PC-3 (cell line): ENCODE measurements at regions not wholly inside any gene's neighbourhood (a gene's known extent, or its start where the extent isn't known, plus 50 kb on each side); places are given as distances from the start of the nearest gene placed in this dataset.

ENCODE experiments used
- ATAC-seq: fragments of 200-7000 bp; cut with Tn5 transposase; 2 replicates; pipeline ENCODE4 v1.9.1; 2020; ENCODE audit warnings: mild to moderate bottlenecking, moderate library complexity
- BruUV-seq: library from RNA; stranded (reverse); fragments of 400-500 nt; replicated peaks from 2 replicates; lab custom pipeline; 2021; lab: Mats Ljungman, UMichigan
- CTCF ChIA-PET: fragments of 300-600 bp; sonication (Branson Sonifier 250); formaldehyde crosslinking; loops from one replicate; lab custom pipeline; 2022; ENCODE audit warnings: antibody characterized with exemption; lab: Charles Lee
- POLR2A ChIA-PET: fragments of 300-600 bp; sonication (Branson Sonifier 250); formaldehyde crosslinking; loops from one replicate; lab custom pipeline; 2022; ENCODE audit warnings: antibody characterized with exemption; ENCODE audit not compliant: unreplicated experiment; lab: Charles Lee
- DNase-seq: peaks from one replicate; pipeline ENCODE4 v3.0.0-alpha.2; 2015
- H2AFZ ChIP-seq: fragments of 300-600 bp; sonication (generic); 2 replicates; pipeline ENCODE4 v1.6.0; 2016; ENCODE audit warnings: antibody characterized with exemption, low read length
- H3F3A ChIP-seq: fragments of 300-600 bp; sonication (generic); one replicate; pipeline ENCODE4 v1.6.0; 2017; ENCODE audit warnings: antibody characterized with exemption, low read length, control low read depth, mild to moderate bottlenecking; ENCODE audit not compliant: unreplicated experiment
- H3K27ac ChIP-seq: fragments of 300-600 bp; sonication (generic); 2 replicates; pipeline ENCODE4 v1.5.1; 2016; ENCODE audit warnings: mild to moderate bottlenecking, low read length
- H3K27me3 ChIP-seq: fragments of 300-600 bp; sonication (generic); 2 replicates; pipeline ENCODE4 v1.6.1; 2016; ENCODE audit warnings: low read length, mixed read lengths
- H3K36me3 ChIP-seq: fragments of 300-600 bp; sonication (generic); 2 replicates; pipeline ENCODE4 v1.6.1; 2016; ENCODE audit warnings: low read depth, mixed run types, low read length, mixed read lengths
- H3K4me1 ChIP-seq: fragments of 300-600 bp; sonication (generic); 2 replicates; pipeline ENCODE4 v1.5.1; 2016; ENCODE audit warnings: low read length; ENCODE audit not compliant: insufficient read depth
- H3K4me2 ChIP-seq: fragments of 300-600 bp; sonication (generic); 2 replicates; pipeline ENCODE4 v1.6.0; 2016; ENCODE audit warnings: low read length
- H3K4me3 ChIP-seq: fragments of 300-600 bp; sonication (generic); 2 replicates; pipeline ENCODE4 v1.5.1; 2016; ENCODE audit warnings: mild to moderate bottlenecking, low read length, mixed read lengths
- H3K79me2 ChIP-seq: fragments of 300-600 bp; sonication (generic); 2 replicates; pipeline ENCODE4 v1.6.1; 2017; ENCODE audit warnings: low read length, mixed read lengths
- H3K9ac ChIP-seq: fragments of 300-600 bp; sonication (generic); 2 replicates; pipeline ENCODE4 v1.6.0; 2016; ENCODE audit warnings: mild to moderate bottlenecking, low read length
- H3K9me2 ChIP-seq: fragments of 300-600 bp; sonication (generic); replicated peaks from 2 replicates; pipeline ENCODE4 v1.6.1; 2016; ENCODE audit warnings: mixed run types, low read length, mixed read lengths
- H3K9me3 ChIP-seq: fragments of 300-600 bp; sonication (generic); 2 replicates; pipeline ENCODE4 v1.6.1; 2016; ENCODE audit warnings: low read length, mixed read lengths
- H4K20me1 ChIP-seq: fragments of 300-600 bp; sonication (generic); 2 replicates; pipeline ENCODE4 v1.6.1; 2016; ENCODE audit warnings: low read length, mixed read lengths
- EZH2 ChIP-seq: fragments of 300-600 bp; sonication (generic); IDR thresholded peaks from one replicate; pipeline ENCODE4 v1.6.1; 2017; ENCODE audit warnings: antibody characterized with exemption, mild to moderate bottlenecking, low read length; ENCODE audit not compliant: unreplicated experiment
- EZH2phosphoT487 ChIP-seq: fragments of 300-600 bp; sonication (generic); IDR thresholded peaks from 2 replicates; pipeline ENCODE4 v1.6.1; 2018; ENCODE audit warnings: mild to moderate bottlenecking, antibody characterized with exemption, low read length, borderline replicate concordance
- intact Hi-C: fragments of 100-400 bp; cut with micrococcal nuclease; formaldehyde crosslinking; loops from 2 replicates; pipeline ENCODE4 v1.9.0; 2023
- TF ChIP-seq, protein P1 (sequence below): fragments of 300-600 bp; sonication (generic); conservative IDR thresholded peaks from 2 replicates; pipeline ENCODE4 v1.5.1; 2017; ENCODE audit warnings: antibody characterized with exemption, low read depth, mild to moderate bottlenecking, low read length

DNA sequence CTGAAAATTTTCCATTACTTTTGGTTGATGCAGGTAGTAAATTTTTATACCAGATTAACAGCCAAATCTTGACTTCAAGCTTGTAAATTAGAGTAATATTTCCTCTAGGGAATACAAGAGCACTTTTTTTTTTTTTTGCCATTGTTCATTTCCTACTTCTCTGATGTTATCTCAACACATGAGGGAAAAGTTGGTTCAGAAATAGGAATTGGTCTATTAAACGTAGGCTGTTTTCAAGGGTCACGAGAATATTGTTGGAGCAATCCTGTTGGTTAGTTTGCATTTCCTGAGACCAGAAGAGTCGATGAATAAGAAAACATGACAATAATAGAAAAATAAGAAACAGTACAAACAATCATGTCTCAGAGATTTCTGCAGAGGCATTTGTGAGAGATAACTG lies 453.9 kb upstream of the CCDC179 start:
- Histone ChIP-seq H3K9me2 (no peaks in the 10 kb centered on the region), H3K79me2 (no peaks in the 10 kb centered on the region), H2AFZ (no peak overlapping the region), H3K36me3 (no peaks in the 10 kb centered on the region), H3F3A (no peaks in the 10 kb centered on the region), H3K4me3 (no peak overlapping the region), H3K27me3 (no peaks in the 10 kb centered on the region), H3K27ac (no peak overlapping the region), H3K9ac (no peak overlapping the region), H3K9me3 (no peaks in the 10 kb centered on the region), H3K4me1 (peaks cover 45% of the 10 kb centered on the region), H4K20me1 (no peaks in the 10 kb centered on the region), H3K4me2 (no peak overlapping the region)
- BruUV-seq: no TSS peak
- intact Hi-C loops: loop anchor here (10.0 kb wide), 1 partner anchor 189 kb away; no protein-coding TSS in a partner anchor
- DNase-seq: no peak
- ChIA-PET CTCF (no interaction called here), POLR2A (no interaction called here)
- ATAC-seq: no peak
- no peak for TF ChIP-seq EZH2

DNA sequence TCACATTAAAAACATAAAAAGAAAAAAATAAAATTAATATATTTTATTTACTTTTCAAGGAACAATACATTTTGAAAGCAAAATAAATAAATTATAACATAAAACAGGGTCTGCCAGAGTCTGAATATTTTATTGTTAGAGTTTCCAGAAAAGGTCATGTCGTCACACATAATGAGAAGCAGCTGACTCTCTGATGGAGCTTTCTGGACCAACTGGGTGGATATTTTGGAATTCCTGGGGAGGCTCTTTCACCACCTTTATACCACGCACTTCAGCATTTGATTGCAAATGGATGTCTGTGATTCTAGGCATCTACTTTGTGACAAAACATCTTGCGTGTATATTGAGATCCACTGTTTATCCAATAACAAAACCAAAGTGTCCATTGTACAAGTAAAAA lies 455.0 kb upstream of the CCDC179 start:
- CTCF ChIA-PET: no interaction called here
- TF ChIP-seq EZH2 (no peak), EZH2phosphoT487 (no peak)
- TF ChIP-seq, protein P1, sequence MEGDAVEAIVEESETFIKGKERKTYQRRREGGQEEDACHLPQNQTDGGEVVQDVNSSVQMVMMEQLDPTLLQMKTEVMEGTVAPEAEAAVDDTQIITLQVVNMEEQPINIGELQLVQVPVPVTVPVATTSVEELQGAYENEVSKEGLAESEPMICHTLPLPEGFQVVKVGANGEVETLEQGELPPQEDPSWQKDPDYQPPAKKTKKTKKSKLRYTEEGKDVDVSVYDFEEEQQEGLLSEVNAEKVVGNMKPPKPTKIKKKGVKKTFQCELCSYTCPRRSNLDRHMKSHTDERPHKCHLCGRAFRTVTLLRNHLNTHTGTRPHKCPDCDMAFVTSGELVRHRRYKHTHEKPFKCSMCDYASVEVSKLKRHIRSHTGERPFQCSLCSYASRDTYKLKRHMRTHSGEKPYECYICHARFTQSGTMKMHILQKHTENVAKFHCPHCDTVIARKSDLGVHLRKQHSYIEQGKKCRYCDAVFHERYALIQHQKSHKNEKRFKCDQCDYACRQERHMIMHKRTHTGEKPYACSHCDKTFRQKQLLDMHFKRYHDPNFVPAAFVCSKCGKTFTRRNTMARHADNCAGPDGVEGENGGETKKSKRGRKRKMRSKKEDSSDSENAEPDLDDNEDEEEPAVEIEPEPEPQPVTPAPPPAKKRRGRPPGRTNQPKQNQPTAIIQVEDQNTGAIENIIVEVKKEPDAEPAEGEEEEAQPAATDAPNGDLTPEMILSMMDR: no peak
- POLR2A ChIA-PET: no interaction called here
- Histone ChIP-seq H4K20me1 (no peaks in the 10 kb centered on the region), H3K4me1 (peaks cover 49% of the 10 kb centered on the region), H3K36me3 (no peaks in the 10 kb centered on the region), H3F3A (no peaks in the 10 kb centered on the region), H3K9me2 (no peaks in the 10 kb centered on the region), H3K9me3 (no peaks in the 10 kb centered on the region), H3K27me3 (no peaks in the 10 kb centered on the region), H2AFZ (no peak overlapping the region), H3K9ac (no peak overlapping the region), H3K79me2 (no peaks in the 10 kb centered on the region), H3K27ac (no peak overlapping the region), H3K4me3 (no peak overlapping the region), H3K4me2 (no peak overlapping the region)
- no TSS peak for BruUV-seq
- DNase-seq (no peak), ATAC-seq (no peak)
- intact Hi-C loops: loop anchor here (10.0 kb wide), 1 partner anchor 190 kb away; no protein-coding TSS in a partner anchor

DNA sequence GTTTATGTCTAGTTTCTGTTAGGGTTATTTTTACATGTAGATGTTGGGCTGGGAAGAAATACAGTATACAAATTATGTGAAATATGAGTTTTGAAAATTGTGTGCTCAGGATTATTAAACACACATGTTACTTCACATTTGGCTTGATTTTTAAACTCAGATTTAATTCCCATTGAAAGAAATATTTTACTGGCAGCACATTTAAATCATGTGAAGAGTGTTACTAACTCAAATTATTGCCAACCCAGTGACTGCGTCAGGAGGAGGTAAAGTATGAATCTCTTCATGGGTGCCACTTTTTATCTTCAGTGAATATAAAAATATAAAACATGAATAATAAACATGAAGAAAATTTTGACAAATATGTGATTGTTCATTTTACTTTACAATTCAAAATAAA lies 457.5 kb upstream of the CCDC179 start:
- Histone ChIP-seq H3K4me2 (no peak overlapping the region), H3K79me2 (no peaks in the 10 kb centered on the region), H3K4me3 (no peak overlapping the region), H2AFZ (no peak overlapping the region), H3K9me2 (no peaks in the 10 kb centered on the region), H3K9me3 (no peaks in the 10 kb centered on the region), H3K9ac (no peak overlapping the region), H3K27ac (no peak overlapping the region; the same call in 1 of the 2 replicates), H3K27me3 (no peaks in the 10 kb centered on the region), H3F3A (no peaks in the 10 kb centered on the region), H4K20me1 (no peaks in the 10 kb centered on the region), H3K4me1 (peaks cover 33% of the 10 kb centered on the region), H3K36me3 (no peaks in the 10 kb centered on the region)
- DNase-seq (no peak), ATAC-seq (no peak)
- ChIA-PET POLR2A (no interaction called here), CTCF (no interaction called here)
- TF ChIP-seq EZH2phosphoT487 (no peak), EZH2 (no peak)
- TF ChIP-seq, protein P1: no peak
- no TSS peak for BruUV-seq
- intact Hi-C loops: loop anchor here (1.0 to 10.0 kb wide), 3 partner anchors 30 to 193 kb away; no protein-coding TSS in a partner anchor
